SK-N-SH (cell line): ENCODE measurements at regions not wholly inside any gene's neighbourhood (a gene's known extent, or its start where the extent isn't known, plus 50 kb on each side); places are given as distances from the start of the nearest gene placed in this dataset.
"Not testable (repeated sequence)": the region's sequence is repeated elsewhere in the genome, so short reads cannot be mapped to it uniquely, and the experiment has no call there.

Source experiments
- EP300 ChIP-seq, 2 experiments: IDR thresholded peaks; 2 replicates each; pipeline versions ENCODE4 v1.4.0 to v1.6.1; 2012; ENCODE audit warnings: borderline replicate concordance in 1 of 2, low read depth in 1 of 2, low read length in 1 of 2
- GABPA ChIP-seq: IDR thresholded peaks from 2 replicates; pipeline ENCODE4 v1.4.0; 2012; ENCODE audit warnings: low read depth, mild to moderate bottlenecking
- JUND ChIP-seq: IDR thresholded peaks from 2 replicates; pipeline ENCODE4 v1.4.0; 2012
- POLR2AphosphoS5 ChIP-seq: IDR thresholded peaks from 2 replicates; pipeline ENCODE4 v1.6.1; 2012; ENCODE audit warnings: low read depth, low read length
- RCOR1 ChIP-seq: fragments of 150-350 bp; IDR thresholded peaks from 2 replicates; pipeline ENCODE4 v1.6.1; 2017; ENCODE audit warnings: antibody characterized with exemption, low read length
- SIN3A ChIP-seq: IDR thresholded peaks from 2 replicates; pipeline ENCODE4 v1.6.1; 2012; ENCODE audit warnings: low read depth, mild to moderate bottlenecking, low read length, moderate library complexity, borderline replicate concordance
- USF2 ChIP-seq: fragments of 150-350 bp; IDR thresholded peaks from 2 replicates; pipeline ENCODE4 v1.6.1; 2017; ENCODE audit warnings: antibody characterized with exemption, low read length, low read depth, borderline replicate concordance
- TF ChIP-seq, protein P1 (sequence below): fragments of 200-600 bp; sonication (generic); IDR thresholded peaks from 2 replicates; pipeline ENCODE4 v1.6.1; 2017; ENCODE audit warnings: antibody characterized with exemption, mild to moderate bottlenecking, moderate library complexity

DNA sequence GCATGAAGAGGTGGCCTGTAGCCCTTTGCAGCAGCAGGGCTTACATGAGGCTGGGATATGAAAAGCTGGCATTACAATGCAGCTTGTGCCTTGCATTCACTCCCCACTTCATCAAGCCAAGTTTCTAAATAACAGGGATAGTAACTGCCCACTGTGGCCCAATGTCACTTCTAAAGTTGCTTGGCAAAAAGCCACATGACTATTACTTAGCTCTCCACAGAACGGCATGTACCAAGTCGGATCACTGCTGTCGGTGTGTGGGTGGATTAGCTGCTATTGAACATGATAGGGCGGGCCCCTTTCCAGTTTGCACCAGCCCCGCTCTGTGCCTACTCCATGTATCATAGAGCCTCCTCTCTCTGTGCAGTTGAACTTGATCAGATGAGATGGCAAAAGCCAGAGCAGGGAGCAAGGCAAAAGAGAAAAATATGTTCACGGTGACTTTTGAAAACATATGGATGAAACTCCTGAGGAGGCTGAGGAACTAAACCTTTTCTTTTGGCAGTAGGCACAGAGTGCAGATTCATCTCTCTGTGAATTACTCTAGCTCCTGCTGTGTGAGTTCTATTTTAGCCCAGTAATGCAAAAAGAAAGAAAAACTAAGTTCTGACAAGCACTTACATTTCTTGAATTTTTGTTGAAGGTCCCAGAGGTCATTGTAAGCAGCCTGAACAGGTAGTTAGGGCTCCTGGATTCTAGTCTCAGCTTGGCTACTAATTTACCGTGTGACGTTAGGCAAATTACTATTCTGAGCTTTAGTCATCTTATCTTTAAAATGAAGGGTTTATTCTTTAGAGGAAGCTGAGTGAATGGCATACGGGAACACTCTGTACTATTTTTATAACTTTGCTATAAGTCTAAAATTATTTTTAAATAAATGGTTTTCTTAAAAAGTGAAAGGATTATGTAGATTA is 125.6 kb upstream of the NBPF9 start:
- not testable (repeated sequence) for TF ChIP-seq POLR2AphosphoS5; USF2; JUND; GABPA; EP300 (IDR thresholded peaks at IDR 0.05; ENCODE audit: borderline replicate concordance in 1 of 2, low read depth in 1 of 2, low read length in 1 of 2); RCOR1; SIN3A
- TF ChIP-seq, protein P1, sequence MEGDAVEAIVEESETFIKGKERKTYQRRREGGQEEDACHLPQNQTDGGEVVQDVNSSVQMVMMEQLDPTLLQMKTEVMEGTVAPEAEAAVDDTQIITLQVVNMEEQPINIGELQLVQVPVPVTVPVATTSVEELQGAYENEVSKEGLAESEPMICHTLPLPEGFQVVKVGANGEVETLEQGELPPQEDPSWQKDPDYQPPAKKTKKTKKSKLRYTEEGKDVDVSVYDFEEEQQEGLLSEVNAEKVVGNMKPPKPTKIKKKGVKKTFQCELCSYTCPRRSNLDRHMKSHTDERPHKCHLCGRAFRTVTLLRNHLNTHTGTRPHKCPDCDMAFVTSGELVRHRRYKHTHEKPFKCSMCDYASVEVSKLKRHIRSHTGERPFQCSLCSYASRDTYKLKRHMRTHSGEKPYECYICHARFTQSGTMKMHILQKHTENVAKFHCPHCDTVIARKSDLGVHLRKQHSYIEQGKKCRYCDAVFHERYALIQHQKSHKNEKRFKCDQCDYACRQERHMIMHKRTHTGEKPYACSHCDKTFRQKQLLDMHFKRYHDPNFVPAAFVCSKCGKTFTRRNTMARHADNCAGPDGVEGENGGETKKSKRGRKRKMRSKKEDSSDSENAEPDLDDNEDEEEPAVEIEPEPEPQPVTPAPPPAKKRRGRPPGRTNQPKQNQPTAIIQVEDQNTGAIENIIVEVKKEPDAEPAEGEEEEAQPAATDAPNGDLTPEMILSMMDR = not testable (repeated sequence)
